Esophagus muscularis mucosa (tissue), 3 donors: ENCODE measurements at regions not wholly inside any gene's neighbourhood (a gene's known extent, or its start where the extent isn't known, plus 50 kb on each side); places are given as distances from the start of the nearest gene placed in this dataset.

Experiments used
- CTCF ChIP-seq, 3 experiments: fragments of 200-600 bp in 2 of 3; fragments of 450-650 bp in 1 of 3; sonication (generic) in 2 of 3; IDR thresholded peaks; one replicate each; pipeline ENCODE4 v1.5.1; 2017 to 2019; ENCODE audit warnings: antibody characterized with exemption in 3 of 3, mild to moderate bottlenecking in 2 of 3, moderate library complexity in 1 of 3
- EP300 ChIP-seq: sonication (generic); formaldehyde crosslinking; IDR thresholded peaks from one replicate; pipeline ENCODE4 v1.6.1; 2017; ENCODE audit warnings: antibody characterized with exemption

- no peak for TF ChIP-seq CTCF (IDR thresholded peaks at IDR 0.05)
- TF ChIP-seq EP300, result no peak
These were observed 413.7 kb downstream of the IRS2 start for GRCh38 chr13:109372666-109373065.
